NOMO-1 treated with dmso at 0.1 percent for 144 hours (cell line): ENCODE measurements at regions not wholly inside any gene's neighbourhood (a gene's known extent, or its start where the extent isn't known, plus 50 kb on each side); places are given as distances from the start of the nearest gene placed in this dataset.

Source experiments
- DNase-seq: peaks from one replicate; lab custom pipeline; 2025; ENCODE audit not compliant: unreplicated experiment; lab: John Stamatoyannopoulos, UW

- peak; percentile 11 for DNase-seq
Observed at GRCh38 chr11:104609311-104610085, 288.8 kb downstream of the CASP12 start.

GRCh38 chr11:104602643-104603042 lies 295.6 kb downstream of the CASP12 start:
- DNase-seq, result no peak

- DNase-seq, result no peak
Observed at GRCh38 chr11:104594228-104594958, 303.9 kb downstream of the CASP12 start.

- DNase-seq, result no peak
Observed at GRCh38 chr11:104588970-104589369, 309.3 kb downstream of the CASP12 start.

- no peak for DNase-seq
Observed at GRCh38 chr11:104588446-104588845, 309.8 kb downstream of the CASP12 start.

GRCh38 chr11:104584823-104585222 lies 313.4 kb downstream of the CASP12 start:
- no peak for DNase-seq

- no peak for DNase-seq
Observed at GRCh38 chr11:104583857-104584256, 314.4 kb downstream of the CASP12 start.

- no peak for DNase-seq
Observed at GRCh38 chr11:104582431-104582830, 315.8 kb downstream of the CASP12 start.

GRCh38 chr11:104581246-104581980 lies 316.8 kb downstream of the CASP12 start:
- no peak for DNase-seq

- DNase-seq, result no peak
Observed at GRCh38 chr11:104573441-104573990, 324.7 kb downstream of the CASP12 start.

GRCh38 chr11:104572279-104572678 lies 326.0 kb downstream of the CASP12 start:
- no peak for DNase-seq

GRCh38 chr11:104570078-104570701 lies 328.1 kb downstream of the CASP12 start:
- no peak for DNase-seq

- DNase-seq, result no peak
Observed at GRCh38 chr11:104565583-104565961, 332.7 kb downstream of the CASP12 start.

- no peak for DNase-seq
Observed at GRCh38 chr11:104564921-104565582, 333.2 kb downstream of the CASP12 start.

GRCh38 chr11:104556606-104557301 lies 341.5 kb downstream of the CASP12 start:
- DNase-seq, result no peak

GRCh38 chr11:104549019-104549418 lies 349.2 kb downstream of the CASP12 start:
- DNase-seq, result no peak

- DNase-seq, result no peak
Observed at GRCh38 chr11:104547996-104548661, 350.1 kb downstream of the CASP12 start.

- DNase-seq, result no peak
Observed at GRCh38 chr11:104546501-104546900, 351.8 kb downstream of the CASP12 start.

GRCh38 chr11:104541701-104542100 lies 356.6 kb downstream of the CASP12 start:
- DNase-seq, result no peak
